Fibroblast of pulmonary artery (primary cell): ENCODE measurements at regions not wholly inside any gene's neighbourhood (a gene's known extent, or its start where the extent isn't known, plus 50 kb on each side); places are given as distances from the start of the nearest gene placed in this dataset.

ENCODE experiments used
- DNase-seq: peaks from one replicate; pipeline ENCODE4 v3.0.0-alpha.2; 2010; ENCODE audit warnings: low read depth
- H3K4me3 ChIP-seq: replicated peaks from 2 replicates; pipeline ENCODE4 v1.5.1; 2011; ENCODE audit warnings: low read depth, mild to moderate bottlenecking, control low read depth, low read length, moderate library complexity
- TF ChIP-seq, protein P1 (sequence below): IDR thresholded peaks from 2 replicates; pipeline ENCODE4 v1.5.1; 2011; ENCODE audit warnings: mild to moderate bottlenecking, control low read depth, low read length, inconsistent platforms; ENCODE audit errors: missing control alignments

DNA sequence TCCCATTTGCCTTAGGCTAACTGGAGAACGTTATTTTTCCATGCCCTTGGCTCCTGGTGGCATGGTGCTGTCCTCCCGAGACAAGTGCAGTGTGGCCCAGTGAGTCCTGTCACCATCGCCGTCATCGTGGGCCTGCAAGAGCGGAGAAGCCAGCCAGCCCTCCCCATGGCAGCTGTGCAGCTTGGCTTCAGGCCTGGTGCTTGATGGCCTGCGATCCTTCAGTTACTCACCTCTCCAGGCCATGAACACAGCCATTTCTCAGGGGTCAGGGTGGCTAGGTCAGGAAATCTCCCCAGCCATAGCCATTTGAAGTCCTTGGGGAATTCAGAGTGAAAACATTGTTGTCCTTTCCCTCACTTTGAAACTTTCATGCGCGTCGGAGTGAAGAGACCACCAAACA, 189.0 kb upstream of the RGMA start:
- TF ChIP-seq, protein P1, sequence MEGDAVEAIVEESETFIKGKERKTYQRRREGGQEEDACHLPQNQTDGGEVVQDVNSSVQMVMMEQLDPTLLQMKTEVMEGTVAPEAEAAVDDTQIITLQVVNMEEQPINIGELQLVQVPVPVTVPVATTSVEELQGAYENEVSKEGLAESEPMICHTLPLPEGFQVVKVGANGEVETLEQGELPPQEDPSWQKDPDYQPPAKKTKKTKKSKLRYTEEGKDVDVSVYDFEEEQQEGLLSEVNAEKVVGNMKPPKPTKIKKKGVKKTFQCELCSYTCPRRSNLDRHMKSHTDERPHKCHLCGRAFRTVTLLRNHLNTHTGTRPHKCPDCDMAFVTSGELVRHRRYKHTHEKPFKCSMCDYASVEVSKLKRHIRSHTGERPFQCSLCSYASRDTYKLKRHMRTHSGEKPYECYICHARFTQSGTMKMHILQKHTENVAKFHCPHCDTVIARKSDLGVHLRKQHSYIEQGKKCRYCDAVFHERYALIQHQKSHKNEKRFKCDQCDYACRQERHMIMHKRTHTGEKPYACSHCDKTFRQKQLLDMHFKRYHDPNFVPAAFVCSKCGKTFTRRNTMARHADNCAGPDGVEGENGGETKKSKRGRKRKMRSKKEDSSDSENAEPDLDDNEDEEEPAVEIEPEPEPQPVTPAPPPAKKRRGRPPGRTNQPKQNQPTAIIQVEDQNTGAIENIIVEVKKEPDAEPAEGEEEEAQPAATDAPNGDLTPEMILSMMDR, result no peak
- DNase-seq, result no peak

GRCh38 chr15:93274257-93274656, 185.2 kb upstream of the RGMA start:
- H3K4me3 ChIP-seq, result no peak overlapping the region
- TF ChIP-seq, protein P1, result no peak
- DNase-seq, result no peak

More for the DNA sequence above, 189.0 kb upstream of the RGMA start:
- H3K4me3 ChIP-seq, result no peak overlapping the region

GRCh38 chr15:93271871-93272270, 182.9 kb upstream of the RGMA start:
- DNase-seq, result no peak
- H3K4me3 ChIP-seq, result no peak overlapping the region
- TF ChIP-seq, protein P1, result no peak

DNA sequence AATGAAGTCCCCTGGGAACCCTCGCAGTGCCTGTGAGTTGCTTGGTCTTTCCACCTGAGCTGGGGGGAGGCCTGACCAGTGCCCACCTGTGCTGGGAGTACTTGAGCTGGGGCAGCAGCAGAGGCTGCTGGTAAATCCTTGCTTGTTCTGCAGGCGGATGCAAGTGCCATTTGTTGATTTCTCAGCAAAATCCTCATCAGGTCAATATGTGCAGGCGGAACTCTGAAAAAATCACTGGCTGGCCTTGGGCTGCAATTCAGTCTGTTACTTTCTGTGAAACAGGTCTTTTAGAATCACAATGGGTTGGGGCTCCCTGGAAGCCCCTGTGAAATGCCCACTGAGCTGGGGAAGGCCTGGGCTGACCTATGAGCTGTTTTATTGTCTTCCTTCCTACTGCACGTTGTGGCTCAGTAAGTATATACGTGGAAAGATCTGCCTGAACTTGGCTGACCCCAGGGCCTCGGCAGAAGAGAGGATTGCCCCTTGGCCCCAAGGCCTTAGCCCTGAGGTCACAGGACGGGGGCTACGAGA, 182.0 kb upstream of the RGMA start:
- H3K4me3 ChIP-seq, result no peak overlapping the region
- TF ChIP-seq, protein P1, result no peak
- no peak for DNase-seq

- DNase-seq, result no peak
- TF ChIP-seq, protein P1, result no peak
- no peak overlapping the region for H3K4me3 ChIP-seq
Measured at GRCh38 chr15:93268066-93268465, 179.1 kb upstream of the RGMA start.

DNA sequence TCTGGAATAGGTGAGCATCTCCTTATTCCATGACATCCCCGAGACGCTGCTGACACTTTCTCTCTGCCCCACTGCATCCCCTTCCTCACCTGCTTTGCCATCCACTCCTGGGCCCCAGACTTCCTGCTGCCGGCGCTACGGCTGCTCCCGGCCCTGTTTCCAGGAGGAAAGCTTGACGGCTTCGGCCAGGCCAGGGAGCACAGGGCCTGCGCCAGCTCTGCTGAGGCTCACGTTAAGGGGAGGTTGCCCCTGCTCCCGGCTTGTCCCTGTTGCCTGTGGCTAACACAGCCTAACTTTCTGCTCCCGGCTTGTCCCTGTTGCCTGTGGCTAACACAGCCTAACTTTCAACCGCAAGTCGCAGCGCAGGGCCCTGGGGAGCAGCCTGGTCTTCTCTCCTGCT, 177.3 kb upstream of the RGMA start:
- TF ChIP-seq, protein P1, result no peak
- H3K4me3 ChIP-seq, result no peak overlapping the region
- DNase-seq, result no peak

- DNase-seq, result no peak
- TF ChIP-seq, protein P1, result no peak
- H3K4me3 ChIP-seq, result no peak overlapping the region
Measured at GRCh38 chr15:93265111-93265556, 176.1 kb upstream of the RGMA start.
